WERI-Rb-1 (cell line): ENCODE measurements at regions not wholly inside any gene's neighbourhood (a gene's known extent, or its start where the extent isn't known, plus 50 kb on each side); places are given as distances from the start of the nearest gene placed in this dataset.

ENCODE experiments used
- DNase-seq: peaks from one replicate; pipeline ENCODE4 v3.0.0-alpha.2; 2020
- H3K27ac ChIP-seq: fragments of 250-450 bp; sonication (Bioruptor Pico); 2 replicates; pipeline ENCODE4 v1.5.1; 2020; ENCODE audit warnings: mild to moderate bottlenecking, moderate library complexity
- H3K27me3 ChIP-seq: fragments of 250-450 bp; sonication (Bioruptor Pico); 2 replicates; pipeline ENCODE4 v1.5.1; 2021; ENCODE audit warnings: mild to moderate bottlenecking, low read depth, moderate library complexity; ENCODE audit not compliant: insufficient read depth, severe bottlenecking
- H3K36me3 ChIP-seq: fragments of 250-450 bp; sonication (Bioruptor Pico); 2 replicates; pipeline ENCODE4 v1.5.1; 2020; ENCODE audit warnings: mild to moderate bottlenecking, moderate library complexity
- H3K4me3 ChIP-seq: 2 replicates; pipeline ENCODE4 v1.5.1; 2011; ENCODE audit warnings: low read depth, mild to moderate bottlenecking, control low read depth, low read length
- H3K9me3 ChIP-seq: fragments of 250-450 bp; sonication (Bioruptor Pico); 2 replicates; pipeline ENCODE4 v1.5.1; 2021; ENCODE audit warnings: mild to moderate bottlenecking, moderate library complexity; ENCODE audit not compliant: severe bottlenecking
- CTCF ChIP-seq: IDR thresholded peaks from 2 replicates; pipeline ENCODE4 v1.5.1; 2011; ENCODE audit warnings: low read depth, mild to moderate bottlenecking, control low read depth, inconsistent platforms, low read length

DNA sequence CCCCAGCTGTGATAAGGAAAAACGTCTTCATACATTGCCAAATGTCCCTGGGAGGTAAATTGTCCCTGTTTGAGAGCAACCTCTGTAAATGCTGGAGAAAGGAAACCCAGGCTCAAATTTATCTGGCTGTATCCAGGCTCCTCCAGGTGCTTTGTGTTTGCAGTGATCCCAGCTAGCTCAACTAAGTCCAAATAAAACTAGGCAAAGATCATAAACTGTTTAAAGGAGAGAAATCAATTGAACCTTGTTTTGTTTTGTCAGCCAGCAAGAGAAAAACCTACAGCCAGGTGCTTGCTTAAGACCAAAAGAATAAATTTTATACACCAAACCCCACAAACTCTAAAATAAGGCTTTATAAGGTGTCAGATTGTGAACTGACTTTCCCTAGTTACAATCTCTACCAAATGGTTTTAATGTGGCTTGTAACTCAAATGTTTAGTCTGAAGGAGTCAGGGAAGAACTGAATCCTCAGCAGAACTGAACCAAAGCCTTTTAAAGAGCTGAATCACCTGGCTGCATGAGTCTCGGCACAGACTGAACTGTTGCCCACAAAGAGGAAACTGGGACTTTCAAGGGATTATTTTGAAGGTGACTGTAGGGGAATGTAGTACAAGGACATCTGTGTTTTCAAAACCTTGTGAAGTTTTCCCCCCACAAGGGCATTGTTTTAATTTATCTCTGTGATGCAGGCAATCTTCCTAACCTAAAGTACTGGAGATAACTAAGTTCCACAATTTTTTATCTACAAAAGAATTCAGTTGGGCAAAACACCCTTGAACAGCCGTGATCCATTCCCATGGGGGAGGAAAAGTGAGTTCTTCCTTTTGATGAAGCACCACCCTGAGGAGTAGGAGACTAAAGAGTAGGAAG is 201.7 kb upstream of the TARS1 start:
- no peak overlapping the region for H3K27ac ChIP-seq
- TF ChIP-seq CTCF: no peak

GRCh38 chr5:33240558-33240957 is 200.2 kb upstream of the TARS1 start:
- no peak for TF ChIP-seq CTCF
- H3K36me3 ChIP-seq: no peaks in the 10 kb centered on the region
- H3K9me3 ChIP-seq: no peaks in the 10 kb centered on the region
- no peak overlapping the region for H3K4me3 ChIP-seq
- no peak overlapping the region for H3K27ac ChIP-seq
- peaks cover 77% of the 10 kb centered on the region for H3K27me3 ChIP-seq
- DNase-seq: no peak

More for the DNA sequence above, 201.7 kb upstream of the TARS1 start:
- Histone ChIP-seq H3K36me3 (no peaks in the 10 kb centered on the region), H3K27me3 (peaks cover 77% of the 10 kb centered on the region), H3K9me3 (no peaks in the 10 kb centered on the region), H3K4me3 (no peak overlapping the region)
- DNase-seq: no peak

GRCh38 chr5:33241802-33242201 is 199.0 kb upstream of the TARS1 start:
- TF ChIP-seq CTCF: no peak
- peaks cover 82% of the 10 kb centered on the region for H3K27me3 ChIP-seq
- H3K27ac ChIP-seq: no peak overlapping the region
- DNase-seq: no peak
- H3K36me3 ChIP-seq: no peaks in the 10 kb centered on the region
- H3K9me3 ChIP-seq: no peaks in the 10 kb centered on the region
- H3K4me3 ChIP-seq: no peak overlapping the region

DNA sequence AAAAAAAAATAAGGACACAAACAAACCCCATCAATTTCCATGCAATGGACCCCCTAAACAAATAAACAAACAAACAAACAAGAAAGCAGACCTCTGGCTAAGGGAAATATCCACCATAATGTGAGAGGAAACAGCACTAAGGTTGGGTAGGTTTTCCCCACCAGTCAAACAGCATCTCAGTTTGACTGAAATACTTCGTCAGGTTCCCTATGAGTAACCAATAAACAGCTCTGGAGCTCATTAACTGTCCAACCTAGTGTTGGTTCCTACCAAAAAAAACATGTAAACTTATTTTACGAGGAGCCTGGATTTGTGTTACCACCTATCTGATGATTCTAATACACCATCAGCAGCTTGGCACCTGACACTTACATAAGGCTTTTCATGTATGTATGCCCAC is 198.5 kb upstream of the TARS1 start:
- TF ChIP-seq CTCF: no peak
- H3K4me3 ChIP-seq: no peak overlapping the region
- H3K9me3 ChIP-seq: no peaks in the 10 kb centered on the region
- no peak overlapping the region for H3K27ac ChIP-seq
- H3K36me3 ChIP-seq: no peaks in the 10 kb centered on the region
- peaks cover 83% of the 10 kb centered on the region for H3K27me3 ChIP-seq
- DNase-seq: no peak

DNA sequence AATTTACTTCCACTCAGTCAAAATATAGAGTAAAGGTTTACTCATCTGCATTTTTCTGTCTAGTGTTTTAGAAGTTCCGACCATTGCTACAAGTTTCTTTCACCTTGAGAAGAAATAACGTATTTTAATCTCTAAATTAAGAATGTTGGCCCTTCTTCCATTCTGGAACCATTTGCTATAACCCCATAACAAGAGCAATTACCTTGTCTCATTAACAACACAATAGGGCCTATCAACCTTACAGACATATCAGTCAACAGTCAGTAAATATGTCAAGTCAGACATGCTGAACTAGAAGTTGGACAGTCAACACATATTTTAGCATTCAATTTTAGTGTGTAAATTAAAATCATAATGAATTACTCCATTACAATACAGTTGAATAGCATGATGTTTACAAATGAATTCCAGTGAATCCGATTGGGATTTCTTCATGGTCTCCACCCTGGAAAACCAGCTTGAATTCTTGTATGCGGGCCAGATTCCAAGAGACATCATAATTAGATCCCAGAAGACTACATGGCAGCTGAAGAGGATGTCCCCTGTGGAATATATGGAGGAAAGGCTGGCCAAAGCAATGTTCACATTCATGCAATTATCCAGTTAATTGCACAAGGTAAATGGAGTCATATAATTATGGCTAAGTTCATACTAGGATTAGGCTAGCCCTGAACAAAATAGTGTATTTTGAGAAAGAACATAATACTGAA is 196.2 kb upstream of the TARS1 start:
- TF ChIP-seq CTCF: no peak

More for the DNA sequence above, 196.2 kb upstream of the TARS1 start:
- Histone ChIP-seq H3K27me3 (peaks cover 78% of the 10 kb centered on the region), H3K27ac (no peak overlapping the region), H3K9me3 (no peaks in the 10 kb centered on the region), H3K4me3 (no peak overlapping the region), H3K36me3 (no peaks in the 10 kb centered on the region)
- no peak for DNase-seq
